Stimulated activated effector memory CD8-positive, alpha-beta T cell treated with anti-CD3 and anti-CD28 coated beads, Interleukin-12 subunit alpha, Interleukin-12 subunit beta, amount 100 ng/mL, for 72 hours (primary cell): ENCODE measurements at regions not wholly inside any gene's neighbourhood (a gene's known extent, or its start where the extent isn't known, plus 50 kb on each side); places are given as distances from the start of the nearest gene placed in this dataset.
A peak's percentile ranks its signal among the peaks of the same experiment; 100 is the strongest.

Experiments used
- ATAC-seq: fragments of 150-1000 bp; cut with Tn5 transposase; 2 replicates; pipeline ENCODE4 v1.10.0; 2021
- DNase-seq, 2 donors: peaks; one replicate each; pipeline ENCODE4 v3.0.0; 2021 to 2022; ENCODE audit warnings: low spot score in 2 of 2
- H3K27ac Mint-ChIP-seq: one replicate; pipeline ENCODE4 v1.8.0; 2022; ENCODE audit warnings: mild to moderate bottlenecking, mixed read lengths
- H3K36me3 Mint-ChIP-seq: one replicate; pipeline ENCODE4 v1.8.0; 2022; ENCODE audit warnings: mild to moderate bottlenecking, mixed read lengths
- H3K4me1 Mint-ChIP-seq: one replicate; pipeline ENCODE4 v1.8.0; 2022; ENCODE audit warnings: mixed read lengths
- H3K4me3 Mint-ChIP-seq: one replicate; pipeline ENCODE4 v1.8.0; 2022; ENCODE audit warnings: mild to moderate bottlenecking, mixed read lengths
- H3K9me3 Mint-ChIP-seq: one replicate; pipeline ENCODE4 v1.8.0; 2022; ENCODE audit warnings: mixed read lengths

DNA sequence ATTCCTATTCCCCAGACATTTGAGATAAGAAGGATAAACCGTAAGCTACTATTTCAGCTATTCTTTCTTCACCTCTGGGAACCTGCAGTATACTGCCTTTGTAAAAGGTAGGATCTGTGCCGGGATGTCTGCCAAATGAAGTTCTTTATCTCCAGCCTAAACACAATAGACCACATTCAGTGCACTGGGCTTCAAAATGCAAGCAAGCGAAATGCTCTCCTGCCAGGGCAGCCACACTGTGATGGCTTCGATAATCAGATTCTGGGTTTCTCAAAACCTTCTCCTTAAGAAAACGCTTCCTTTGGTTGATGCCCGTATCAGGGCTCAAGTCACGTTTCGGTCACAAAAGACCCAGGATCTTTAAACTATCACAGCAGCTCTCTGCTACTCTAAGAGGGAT, 299.5 kb upstream of the B3GAT1 start:
- no peaks in the 10 kb centered on the region for H3K9me3 Mint-ChIP-seq
- ATAC-seq = no peak
- DNase-seq = no peak
- no peak overlapping the region for H3K4me3 Mint-ChIP-seq
- H3K36me3 Mint-ChIP-seq = no peaks in the 10 kb centered on the region
- H3K4me1 Mint-ChIP-seq = no peaks in the 10 kb centered on the region
- H3K27ac Mint-ChIP-seq = no peak overlapping the region

DNA sequence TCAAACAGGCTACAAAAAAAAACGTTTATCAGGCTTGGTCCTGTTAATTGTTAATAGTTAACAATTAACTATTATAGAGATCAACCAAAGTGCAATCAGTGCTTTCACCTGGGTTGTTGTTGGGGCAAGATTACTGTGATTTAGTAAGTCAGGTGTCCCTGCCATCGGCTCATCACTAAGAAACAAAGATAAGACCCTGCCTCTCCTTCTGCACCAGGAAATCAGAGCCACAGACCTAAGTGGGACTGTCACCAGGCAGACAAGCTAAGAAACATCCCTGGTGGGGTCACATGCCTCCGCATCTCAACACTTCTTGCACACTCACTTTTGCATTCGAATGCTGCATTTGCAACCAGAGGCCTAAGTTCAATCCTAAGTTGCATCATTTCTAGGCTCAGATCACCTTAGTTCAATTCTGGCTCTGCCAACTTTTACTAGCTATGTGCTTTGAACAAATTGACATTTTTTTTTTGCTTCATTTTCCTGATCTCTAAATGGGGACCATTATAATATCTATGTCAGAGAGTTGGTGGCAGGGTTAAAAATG, 298.9 kb upstream of the B3GAT1 start:
- no peak overlapping the region for H3K27ac Mint-ChIP-seq
- ATAC-seq (no peak), DNase-seq (no peak)
- no peaks in the 10 kb centered on the region for H3K4me1 Mint-ChIP-seq
- no peak overlapping the region for H3K4me3 Mint-ChIP-seq
- H3K36me3 Mint-ChIP-seq = no peaks in the 10 kb centered on the region
- H3K9me3 Mint-ChIP-seq = no peaks in the 10 kb centered on the region

DNA sequence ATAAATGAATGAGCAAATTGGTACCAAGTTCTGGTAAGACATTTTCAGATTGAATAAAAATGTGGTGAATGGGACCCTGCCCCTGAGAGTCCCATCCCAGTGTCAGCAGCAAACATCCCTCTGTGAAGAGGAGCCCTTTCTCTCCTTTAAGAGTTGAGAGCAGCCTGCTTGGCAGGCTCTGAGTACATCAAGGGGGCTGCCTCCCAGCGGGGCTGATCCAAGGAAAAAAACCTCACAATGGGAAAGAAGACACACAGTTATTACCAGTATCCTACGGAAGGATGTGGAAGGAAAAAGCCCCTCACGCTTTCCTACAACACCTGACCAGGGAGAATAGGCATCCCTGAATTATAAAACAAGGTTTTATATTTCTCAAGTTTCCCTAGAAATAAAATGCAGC, 293.8 kb upstream of the B3GAT1 start:
- no peak for ATAC-seq
- H3K36me3 Mint-ChIP-seq = no peaks in the 10 kb centered on the region

DNA sequence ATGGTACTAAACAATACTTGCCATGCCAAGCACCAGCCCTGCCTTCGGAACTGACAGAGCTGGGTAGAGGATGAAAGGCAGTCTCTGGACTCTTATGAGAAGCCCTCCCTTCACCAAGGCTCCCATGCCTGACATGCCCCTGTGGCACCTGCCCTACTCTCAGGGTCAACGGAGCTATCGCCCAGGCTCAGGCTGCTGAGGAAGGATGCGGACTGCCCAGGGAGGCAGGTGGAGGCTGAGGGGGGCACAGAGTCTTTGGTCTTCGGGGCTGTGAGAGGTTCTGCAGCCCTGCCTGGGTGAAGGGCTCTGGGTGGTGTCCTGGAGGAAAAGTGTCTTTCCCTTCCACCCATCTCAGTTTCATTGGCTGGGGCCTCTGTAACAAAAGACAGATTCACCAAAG, 290.8 kb upstream of the B3GAT1 start:
- no peak overlapping the region for H3K4me3 Mint-ChIP-seq
- no peaks in the 10 kb centered on the region for H3K4me1 Mint-ChIP-seq
- H3K27ac Mint-ChIP-seq = no peak overlapping the region
- H3K36me3 Mint-ChIP-seq = no peaks in the 10 kb centered on the region
- no peaks in the 10 kb centered on the region for H3K9me3 Mint-ChIP-seq
- DNase-seq (no peak), ATAC-seq (no peak)

More for the DNA sequence above, 293.8 kb upstream of the B3GAT1 start:
- no peak for DNase-seq
- H3K4me3 Mint-ChIP-seq = no peak overlapping the region
- no peaks in the 10 kb centered on the region for H3K9me3 Mint-ChIP-seq
- no peaks in the 10 kb centered on the region for H3K4me1 Mint-ChIP-seq
- H3K27ac Mint-ChIP-seq = no peak overlapping the region

DNA sequence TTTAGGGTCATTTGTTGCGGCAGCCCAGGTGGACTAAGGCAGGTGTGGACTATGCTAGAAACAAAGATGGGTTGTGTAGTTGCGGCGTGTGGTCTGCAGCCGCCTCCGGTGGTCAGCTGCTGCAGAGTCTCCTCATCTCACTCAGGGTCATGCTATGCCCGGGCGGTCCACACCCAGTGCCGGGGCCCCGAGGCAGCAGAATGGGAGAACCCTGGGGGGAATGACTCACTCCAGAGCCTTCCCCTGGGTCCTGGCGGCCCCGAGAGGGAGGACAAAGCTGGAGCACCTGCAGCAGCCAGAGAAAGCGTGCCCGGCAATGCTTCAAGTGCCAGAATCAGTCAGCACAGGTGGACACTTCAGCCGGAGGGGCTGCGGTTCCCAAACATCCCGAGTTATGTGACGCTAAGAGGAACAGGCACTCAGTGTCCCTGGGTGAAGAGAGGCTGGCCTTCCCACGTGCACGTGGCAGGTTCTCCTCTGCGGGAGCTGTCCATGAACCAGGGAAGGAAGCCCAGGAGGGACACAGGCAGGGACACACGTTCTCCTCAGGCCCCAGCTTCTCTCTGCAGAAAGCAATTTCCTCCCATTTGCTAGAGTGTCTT, 289.6 kb upstream of the B3GAT1 start:
- no peaks in the 10 kb centered on the region for H3K36me3 Mint-ChIP-seq
- no peak for ATAC-seq

DNA sequence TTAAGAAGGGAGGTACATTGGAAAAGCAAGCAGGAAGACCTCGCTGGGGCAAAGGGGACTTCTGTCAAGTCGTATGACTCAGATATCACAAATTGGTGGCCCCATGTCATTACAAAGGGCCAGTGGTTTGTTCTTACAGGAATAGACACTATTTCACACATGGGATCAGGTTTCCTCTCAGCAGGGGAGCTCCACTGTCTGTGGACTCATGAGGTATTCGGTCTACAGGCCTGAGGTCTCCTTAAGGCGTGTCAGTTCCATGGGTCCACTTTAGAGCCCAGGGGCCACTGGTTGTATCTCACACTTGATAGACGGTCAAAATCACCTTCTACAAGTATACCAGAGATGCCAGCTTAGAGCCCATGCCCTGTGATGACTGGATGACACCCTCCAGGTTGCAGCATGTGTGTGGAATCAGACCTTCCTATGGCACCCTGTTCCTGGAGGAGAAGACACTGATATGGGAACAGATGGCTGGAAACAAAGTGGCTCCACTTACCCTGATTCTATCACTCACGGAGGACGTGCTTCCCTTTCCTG, 288.1 kb upstream of the B3GAT1 start:
- H3K36me3 Mint-ChIP-seq = no peaks in the 10 kb centered on the region
- ATAC-seq = no peak

More for the DNA sequence above, 289.6 kb upstream of the B3GAT1 start:
- Mint-ChIP-seq H3K4me3 (no peak overlapping the region), H3K9me3 (no peaks in the 10 kb centered on the region), H3K4me1 (no peaks in the 10 kb centered on the region), H3K27ac (no peak overlapping the region)
- DNase-seq = no peak

DNA sequence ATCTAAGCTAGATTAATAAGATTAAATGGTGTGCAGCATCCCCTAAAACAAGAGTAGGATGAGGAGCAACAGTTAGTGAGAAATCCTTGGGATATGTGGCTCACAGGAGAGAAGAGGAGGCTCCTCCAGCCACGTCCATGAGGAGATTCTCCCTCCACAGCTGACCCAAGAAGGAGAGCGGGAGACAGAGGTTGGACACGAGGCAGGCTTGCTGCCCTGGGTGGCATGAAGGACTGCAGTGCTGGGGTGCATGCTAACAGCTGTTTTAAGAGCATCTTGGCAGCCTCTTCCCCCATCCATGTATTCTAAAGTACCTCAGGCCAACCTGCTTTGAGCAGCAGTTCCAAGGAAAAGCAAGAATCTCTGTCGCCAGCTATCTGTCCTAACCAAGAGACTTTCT, 284.4 kb upstream of the B3GAT1 start:
- H3K36me3 Mint-ChIP-seq = no peaks in the 10 kb centered on the region
- no peak overlapping the region for H3K27ac Mint-ChIP-seq
- H3K9me3 Mint-ChIP-seq = no peaks in the 10 kb centered on the region
- ATAC-seq (no peak), DNase-seq (peak in 1 of 2 donors; percentile 22)
- no peaks in the 10 kb centered on the region for H3K4me1 Mint-ChIP-seq
- H3K4me3 Mint-ChIP-seq = no peak overlapping the region

More for the DNA sequence above, 288.1 kb upstream of the B3GAT1 start:
- Mint-ChIP-seq H3K4me3 (no peak overlapping the region), H3K4me1 (no peaks in the 10 kb centered on the region), H3K27ac (no peak overlapping the region), H3K9me3 (no peaks in the 10 kb centered on the region)
- DNase-seq = no peak

DNA sequence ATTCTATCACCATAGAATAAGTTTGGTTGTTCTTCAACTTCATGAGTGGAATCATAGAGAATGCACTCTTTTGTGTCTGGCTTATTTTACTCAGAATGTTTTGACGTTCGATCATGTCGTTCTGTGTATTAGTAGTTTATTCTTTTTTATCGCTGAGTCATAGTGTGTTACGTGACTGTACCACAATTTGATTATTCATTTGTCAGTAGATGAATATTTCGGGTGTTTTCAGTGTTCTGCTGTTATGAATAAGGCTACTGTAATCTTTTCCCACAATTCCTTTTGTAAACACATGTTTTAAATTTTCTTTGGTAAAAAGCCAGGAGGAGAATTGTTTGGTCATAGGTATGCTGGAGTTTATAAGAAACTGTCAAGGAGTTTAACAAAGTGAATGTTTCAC, 279.9 kb upstream of the B3GAT1 start:
- no peaks in the 10 kb centered on the region for H3K9me3 Mint-ChIP-seq
- H3K4me1 Mint-ChIP-seq = no peaks in the 10 kb centered on the region
- DNase-seq (no peak), ATAC-seq (no peak)
- no peak overlapping the region for H3K4me3 Mint-ChIP-seq
- H3K27ac Mint-ChIP-seq = no peak overlapping the region
- no peaks in the 10 kb centered on the region for H3K36me3 Mint-ChIP-seq

DNA sequence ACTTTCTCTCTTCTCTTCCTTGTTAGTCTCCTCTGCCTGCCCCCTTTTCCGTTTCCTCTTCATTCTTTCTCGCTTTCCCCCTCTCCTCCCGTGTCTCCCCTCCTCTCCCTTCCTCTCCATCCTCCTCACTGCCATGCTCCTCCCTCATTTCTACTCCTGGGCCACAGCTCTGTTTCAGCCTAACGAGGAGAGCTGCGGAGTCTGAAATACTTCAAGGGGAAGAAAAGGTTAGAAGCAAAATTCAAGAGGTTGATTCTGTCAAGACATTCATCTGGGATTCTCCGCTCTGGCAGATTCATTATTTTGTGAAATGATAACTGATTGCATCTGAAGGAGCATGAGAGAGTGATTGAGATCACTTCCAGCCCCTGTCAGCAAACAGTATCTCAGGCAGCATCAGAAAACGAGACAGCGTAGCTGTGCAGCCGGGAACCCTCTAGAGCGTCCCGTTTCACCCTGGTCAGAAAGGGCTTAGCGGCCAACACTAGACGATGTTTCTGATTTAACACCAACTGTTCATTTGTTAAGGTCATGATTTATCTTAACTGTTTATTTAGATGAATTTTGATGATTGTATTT, 279.3 kb upstream of the B3GAT1 start:
- Mint-ChIP-seq H3K4me1 (no peaks in the 10 kb centered on the region), H3K9me3 (no peaks in the 10 kb centered on the region)
- DNase-seq = peak in 1 of 2 donors; percentile 17

DNA sequence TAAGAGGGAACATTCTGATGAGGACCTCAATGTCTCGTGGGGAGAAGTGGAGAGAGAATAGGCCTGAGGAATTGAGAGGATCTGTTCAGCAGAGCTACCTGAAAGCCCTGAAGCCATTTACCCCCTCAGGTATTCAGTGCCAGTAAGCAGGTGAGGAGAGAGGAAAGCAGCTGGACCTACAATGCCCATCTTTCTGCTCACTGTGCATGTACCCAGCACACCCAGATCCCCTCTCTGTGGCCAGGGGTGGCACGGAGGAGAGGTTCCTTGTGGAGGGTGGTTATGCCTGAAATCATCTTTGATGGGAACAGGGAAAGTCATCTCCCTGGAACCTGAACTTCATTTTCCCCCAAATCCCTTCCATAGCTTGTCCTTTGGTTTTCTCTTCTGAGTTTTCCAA, 277.8 kb upstream of the B3GAT1 start:
- H3K4me1 Mint-ChIP-seq = no peaks in the 10 kb centered on the region
- H3K36me3 Mint-ChIP-seq = no peaks in the 10 kb centered on the region
- ATAC-seq = no peak
- no peak overlapping the region for H3K4me3 Mint-ChIP-seq
- H3K9me3 Mint-ChIP-seq = no peaks in the 10 kb centered on the region
- peak in 1 of 2 donors; percentile 38 for DNase-seq
- H3K27ac Mint-ChIP-seq = no peak overlapping the region

More for the DNA sequence above, 279.3 kb upstream of the B3GAT1 start:
- H3K27ac Mint-ChIP-seq = no peak overlapping the region
- no peak overlapping the region for H3K4me3 Mint-ChIP-seq
- H3K36me3 Mint-ChIP-seq = no peaks in the 10 kb centered on the region
- no peak for ATAC-seq

DNA sequence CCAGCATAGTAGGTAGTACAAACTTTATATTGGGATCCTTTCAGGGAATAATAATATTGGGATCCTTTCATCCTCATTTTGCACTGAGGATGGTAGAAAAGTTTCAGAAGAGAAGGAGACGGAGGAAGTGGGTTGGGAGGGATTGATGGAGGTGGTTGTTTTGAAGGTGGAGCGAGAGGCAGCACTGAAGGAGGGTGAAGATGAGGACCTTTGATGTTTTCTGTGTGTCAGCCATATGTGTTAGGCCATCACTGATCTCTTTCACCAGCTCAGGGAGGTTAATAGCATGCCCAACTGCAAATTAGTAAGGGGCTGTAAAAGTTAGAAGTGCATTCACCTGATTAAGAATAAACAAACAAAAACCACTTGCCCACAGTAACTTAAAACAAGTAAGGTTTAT, 275.5 kb upstream of the B3GAT1 start:
- ATAC-seq (no peak), DNase-seq (peak in 1 of 2 donors; percentile 2)
- Mint-ChIP-seq H3K36me3 (no peaks in the 10 kb centered on the region), H3K27ac (no peak overlapping the region), H3K4me3 (no peak overlapping the region), H3K4me1 (no peaks in the 10 kb centered on the region), H3K9me3 (no peaks in the 10 kb centered on the region)

DNA sequence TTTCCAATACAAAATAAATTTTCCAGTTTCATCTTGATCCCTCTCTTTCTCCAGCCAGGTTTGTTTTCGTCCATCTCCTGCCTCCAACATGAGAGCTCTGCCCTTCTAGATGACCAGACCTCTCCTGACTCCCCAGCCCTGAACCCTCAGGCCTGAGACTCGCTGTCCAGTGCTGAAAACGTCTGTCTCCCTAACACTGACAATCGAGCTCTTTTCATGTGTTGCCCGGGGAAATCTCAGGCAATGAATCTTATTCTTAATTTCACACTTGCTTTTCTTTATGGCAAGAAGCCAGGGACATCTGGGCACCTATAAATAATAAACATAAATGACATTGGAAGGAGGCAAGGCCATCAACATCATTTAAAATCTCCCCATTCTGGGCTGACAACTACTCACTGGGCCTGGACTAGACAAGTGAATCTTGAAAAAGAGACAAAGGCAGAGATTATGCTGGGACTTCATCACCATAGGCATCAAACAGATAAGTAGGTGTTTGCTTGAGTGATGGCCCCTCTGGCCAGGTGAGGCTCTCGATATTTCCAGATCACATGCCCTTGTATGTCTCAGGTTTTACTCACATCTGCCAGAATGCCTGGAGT, 274.5 kb upstream of the B3GAT1 start:
- Mint-ChIP-seq H3K27ac (no peak overlapping the region), H3K36me3 (no peaks in the 10 kb centered on the region), H3K4me3 (no peak overlapping the region), H3K4me1 (no peaks in the 10 kb centered on the region), H3K9me3 (no peaks in the 10 kb centered on the region)
- no peak for ATAC-seq
- peak in 1 of 2 donors; percentile 18 for DNase-seq

DNA sequence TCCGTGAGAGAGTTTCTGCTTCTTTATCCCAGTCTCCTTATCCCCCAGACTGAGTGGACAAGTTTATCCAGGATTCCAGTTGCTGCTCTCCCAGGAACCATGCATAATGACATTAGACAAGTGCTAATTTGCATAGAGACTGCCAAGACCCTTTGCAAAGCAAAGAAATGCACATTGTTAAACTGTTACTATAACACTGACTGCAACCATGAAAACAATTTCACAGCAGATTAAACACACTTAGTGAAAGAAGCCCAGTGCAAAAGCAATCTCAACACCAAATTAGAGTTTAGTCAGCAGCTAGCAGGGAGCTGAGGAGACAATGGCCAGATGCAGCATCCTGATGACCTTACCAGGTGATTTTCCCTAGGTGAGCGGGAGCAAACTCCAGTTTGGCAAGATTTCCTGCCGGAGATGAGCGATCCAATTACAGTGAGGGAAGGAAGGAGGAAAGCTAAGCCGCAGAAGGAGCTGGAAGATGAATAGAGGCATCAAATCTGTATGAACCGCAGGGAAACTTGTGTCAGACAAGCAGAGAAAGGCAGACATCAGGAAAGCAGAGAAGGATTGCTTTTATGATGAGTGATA, 273.8 kb upstream of the B3GAT1 start:
- Mint-ChIP-seq H3K36me3 (no peaks in the 10 kb centered on the region), H3K4me3 (no peak overlapping the region), H3K27ac (no peak overlapping the region), H3K9me3 (no peaks in the 10 kb centered on the region), H3K4me1 (no peaks in the 10 kb centered on the region)
- ATAC-seq = no peak
- DNase-seq = peak in 1 of 2 donors; percentile 17

DNA sequence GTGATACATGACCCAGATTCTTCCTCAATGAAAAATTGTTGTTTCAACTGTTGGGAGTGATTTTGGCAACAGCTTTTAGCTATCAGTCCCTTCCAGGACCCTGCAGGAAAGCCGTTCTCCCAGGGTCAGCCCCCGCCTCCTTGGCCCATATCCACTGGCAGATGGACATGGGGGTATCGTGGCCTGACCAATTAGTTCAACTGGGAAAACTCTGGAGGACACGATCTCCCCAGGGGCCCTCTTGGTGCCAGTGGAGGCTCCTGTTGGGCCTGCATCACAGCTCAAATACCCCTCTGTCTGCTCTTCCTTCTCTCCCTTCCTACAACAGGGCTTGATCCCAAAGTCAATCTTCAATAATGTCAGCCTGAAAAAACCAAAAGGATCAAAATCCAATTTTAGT, 272.5 kb upstream of the B3GAT1 start:
- ATAC-seq = no peak
- no peak overlapping the region for H3K4me3 Mint-ChIP-seq
- no peaks in the 10 kb centered on the region for H3K36me3 Mint-ChIP-seq
- no peaks in the 10 kb centered on the region for H3K4me1 Mint-ChIP-seq
- H3K27ac Mint-ChIP-seq = no peak overlapping the region
- peak in 1 of 2 donors; percentile 25 for DNase-seq
- H3K9me3 Mint-ChIP-seq = no peaks in the 10 kb centered on the region

DNA sequence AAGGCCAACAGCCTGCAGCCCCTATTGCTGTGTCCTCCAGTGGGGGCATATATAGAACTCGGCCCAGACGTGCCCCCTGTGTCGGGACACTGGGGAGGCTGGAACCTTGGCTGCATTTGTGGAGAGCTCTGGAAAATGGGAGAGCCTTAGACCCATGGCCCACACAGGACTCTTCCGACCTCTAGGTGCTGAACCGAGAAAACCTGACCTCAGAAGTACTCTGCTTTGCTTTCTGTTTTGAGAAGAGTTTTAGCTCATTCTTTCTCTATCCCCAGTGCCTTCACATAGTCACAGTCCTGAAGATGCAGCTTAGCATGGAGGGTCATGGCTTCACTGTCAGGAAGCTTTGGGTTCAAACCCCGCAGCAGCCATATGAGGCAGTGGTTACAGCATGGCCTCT, 271.8 kb upstream of the B3GAT1 start:
- Mint-ChIP-seq H3K27ac (no peak overlapping the region), H3K4me3 (no peak overlapping the region), H3K36me3 (no peaks in the 10 kb centered on the region), H3K9me3 (no peaks in the 10 kb centered on the region), H3K4me1 (no peaks in the 10 kb centered on the region)
- DNase-seq (peak in 1 of 2 donors; percentile 6), ATAC-seq (no peak)
